Skeletal muscle satellite cell (primary cell): ENCODE measurements at regions not wholly inside any gene's neighbourhood (a gene's known extent, or its start where the extent isn't known, plus 50 kb on each side); places are given as distances from the start of the nearest gene placed in this dataset.

Experiments
- H3K27me3 ChIP-seq: 2 replicates; pipeline ENCODE4 v1.7.0; 2013; ENCODE audit warnings: low read length; ENCODE audit not compliant: control insufficient read depth, insufficient read depth
- H3K36me3 ChIP-seq: 2 replicates; pipeline ENCODE4 v1.7.0; 2013; ENCODE audit warnings: mild to moderate bottlenecking, control low read depth, low read length; ENCODE audit not compliant: insufficient read depth
- H3K4me1 ChIP-seq: 2 replicates; pipeline ENCODE4 v1.7.0; 2013; ENCODE audit warnings: low read length; ENCODE audit not compliant: control insufficient read depth, insufficient read depth
- H3K4me2 ChIP-seq: 2 replicates; pipeline ENCODE4 v1.7.0; 2013; ENCODE audit warnings: mild to moderate bottlenecking, low read length
- H3K4me3 ChIP-seq: 2 replicates; pipeline ENCODE4 v1.7.0; 2013; ENCODE audit warnings: low read length
- H3K9ac ChIP-seq: 2 replicates; pipeline ENCODE4 v1.7.0; 2013; ENCODE audit warnings: mild to moderate bottlenecking, low read depth, low read length, moderate library complexity
- H3K9me3 ChIP-seq: replicated peaks from 2 replicates; pipeline ENCODE4 v1.7.0; 2013; ENCODE audit warnings: mild to moderate bottlenecking, control low read depth, low read length

DNA sequence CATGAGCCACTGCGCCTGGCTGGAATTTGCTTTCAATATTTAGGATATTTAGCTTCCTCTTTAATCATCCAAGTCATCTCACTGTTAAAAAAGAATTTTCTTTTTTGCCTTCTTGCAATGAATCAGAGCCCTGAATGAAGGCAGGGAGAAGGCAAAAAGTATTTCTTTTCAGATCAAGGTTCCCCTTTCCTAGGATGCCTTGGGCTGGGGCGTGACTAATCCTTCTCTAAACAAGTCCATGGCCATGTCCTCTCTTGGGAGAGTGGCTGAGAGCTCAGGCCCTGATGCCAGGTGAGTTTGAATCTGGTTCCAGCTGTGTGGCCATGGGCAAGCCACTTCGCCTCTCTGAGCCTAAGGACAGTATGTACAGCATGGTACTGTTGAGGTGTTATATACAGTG, 84.8 kb upstream of the NEURL1B start:
- Histone ChIP-seq H3K9me3 (no peaks in the 10 kb centered on the region), H3K4me1 (peaks cover 16% of the 10 kb centered on the region), H3K36me3 (no peaks in the 10 kb centered on the region), H3K9ac (no peak overlapping the region), H3K4me3 (no peak overlapping the region), H3K27me3 (peaks cover 57% of the 10 kb centered on the region), H3K4me2 (no peak overlapping the region)

DNA sequence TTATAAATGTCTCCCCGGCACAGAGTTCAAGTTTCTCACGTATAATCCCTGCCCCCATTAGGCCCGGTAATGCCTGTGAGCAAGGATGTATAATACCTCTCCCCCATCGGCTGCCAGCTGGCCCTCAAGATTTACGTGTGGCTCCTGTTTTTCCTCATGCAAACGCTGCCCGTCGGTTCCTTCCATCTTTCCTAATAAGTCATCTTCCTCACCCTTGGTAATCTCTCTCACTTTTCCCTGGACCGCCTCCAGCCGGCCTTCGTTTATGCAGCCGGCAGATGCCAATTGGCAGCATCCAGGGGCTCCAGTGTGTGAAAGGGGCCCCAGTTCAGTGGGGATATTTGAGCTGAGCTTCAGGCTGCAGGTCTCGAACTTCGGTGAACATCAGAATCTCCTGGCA, 86.5 kb upstream of the NEURL1B start:
- Histone ChIP-seq H3K36me3 (no peaks in the 10 kb centered on the region), H3K4me2 (no peak overlapping the region), H3K4me1 (peaks cover 8% of the 10 kb centered on the region), H3K4me3 (no peak overlapping the region), H3K9ac (no peak overlapping the region), H3K9me3 (no peaks in the 10 kb centered on the region), H3K27me3 (peaks cover 74% of the 10 kb centered on the region)

DNA sequence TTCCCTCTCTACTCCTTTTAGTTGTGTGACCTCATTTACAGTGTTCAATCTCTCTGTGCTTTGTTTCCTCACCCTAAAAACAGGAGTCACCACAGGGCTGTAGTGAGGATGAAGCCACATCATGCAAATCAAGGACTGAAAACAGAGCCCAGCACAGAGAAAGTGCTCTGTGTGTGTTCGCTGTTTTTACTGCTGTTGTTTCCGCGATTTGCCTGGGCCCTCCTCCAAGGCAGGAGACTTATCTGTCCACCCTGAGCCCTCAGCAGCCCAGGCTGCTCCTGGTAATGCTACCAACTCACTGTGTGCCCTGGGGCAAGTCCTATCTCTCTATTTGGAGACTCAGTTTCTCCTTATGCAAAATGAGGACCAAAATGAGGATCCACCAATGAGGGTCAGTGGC, 87.2 kb upstream of the NEURL1B start:
- no peaks in the 10 kb centered on the region for H3K9me3 ChIP-seq
- H3K4me3 ChIP-seq = no peak overlapping the region
- H3K36me3 ChIP-seq = no peaks in the 10 kb centered on the region
- H3K4me1 ChIP-seq = peaks cover 8% of the 10 kb centered on the region
- no peak overlapping the region for H3K9ac ChIP-seq
- H3K4me2 ChIP-seq = no peak overlapping the region
- peaks cover 80% of the 10 kb centered on the region for H3K27me3 ChIP-seq

DNA sequence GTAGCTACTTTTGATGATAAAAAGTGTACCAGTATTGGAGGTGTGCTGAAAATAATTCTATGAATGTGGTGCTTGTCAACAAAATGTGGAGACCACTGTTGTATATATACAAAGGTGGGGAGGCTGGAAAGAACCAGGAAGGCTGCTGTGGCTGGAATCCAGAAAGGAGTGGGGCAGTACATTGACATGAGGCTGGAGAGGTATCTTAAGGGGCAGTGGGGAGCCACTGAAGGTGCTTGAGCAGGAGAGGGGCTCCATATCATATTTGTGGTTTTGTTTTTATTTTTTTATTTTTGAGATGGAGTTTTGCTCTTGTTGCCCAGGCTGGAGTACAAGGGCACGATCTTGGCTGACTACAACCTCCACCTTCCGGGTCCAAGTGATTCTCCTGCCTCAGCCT, 87.9 kb upstream of the NEURL1B start:
- H3K27me3 ChIP-seq = peaks cover 86% of the 10 kb centered on the region
- H3K4me2 ChIP-seq = no peak overlapping the region
- no peak overlapping the region for H3K9ac ChIP-seq
- peaks cover under 1% of the 10 kb centered on the region for H3K4me1 ChIP-seq
- no peaks in the 10 kb centered on the region for H3K36me3 ChIP-seq
- no peak overlapping the region for H3K4me3 ChIP-seq
- H3K9me3 ChIP-seq = no peaks in the 10 kb centered on the region

GRCh38 chr5:172550996-172551395, 90.1 kb upstream of the NEURL1B start:
- no peak overlapping the region for H3K9ac ChIP-seq
- H3K27me3 ChIP-seq = peaks cover 87% of the 10 kb centered on the region
- H3K4me1 ChIP-seq = no peaks in the 10 kb centered on the region
- H3K9me3 ChIP-seq = no peaks in the 10 kb centered on the region
- no peak overlapping the region for H3K4me3 ChIP-seq
- H3K36me3 ChIP-seq = no peaks in the 10 kb centered on the region
- H3K4me2 ChIP-seq = no peak overlapping the region

GRCh38 chr5:172550096-172550765, 90.8 kb upstream of the NEURL1B start:
- no peak overlapping the region for H3K4me2 ChIP-seq

DNA sequence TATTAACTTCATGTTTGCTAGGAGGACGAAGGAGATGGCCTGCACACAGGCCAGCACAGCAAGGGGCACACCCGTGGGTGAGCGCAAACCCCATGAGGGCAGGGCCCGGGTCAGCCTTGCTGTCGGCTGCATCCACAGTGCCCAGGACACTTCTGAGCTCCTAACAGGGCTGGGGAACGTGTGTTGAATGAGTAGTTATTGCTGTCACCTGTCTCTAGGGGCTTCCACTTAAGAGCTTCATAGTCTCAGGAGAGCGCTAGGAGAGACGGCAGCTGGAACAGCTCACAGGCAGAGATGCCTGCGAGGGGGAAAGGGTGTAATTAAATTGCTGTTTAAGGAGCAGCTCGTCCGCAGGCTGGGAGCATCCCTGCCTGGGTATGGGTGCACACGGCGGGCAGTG, 91.4 kb upstream of the NEURL1B start:
- Histone ChIP-seq H3K9me3 (no peaks in the 10 kb centered on the region), H3K27me3 (peaks cover 92% of the 10 kb centered on the region)

More at GRCh38 chr5:172550096-172550765, 90.8 kb upstream of the NEURL1B start:
- H3K27me3 ChIP-seq = peaks cover 92% of the 10 kb centered on the region
- H3K9me3 ChIP-seq = no peaks in the 10 kb centered on the region
- H3K4me1 ChIP-seq = no peaks in the 10 kb centered on the region
- H3K9ac ChIP-seq = no peak overlapping the region
- H3K4me3 ChIP-seq = no peak overlapping the region
- no peaks in the 10 kb centered on the region for H3K36me3 ChIP-seq

DNA sequence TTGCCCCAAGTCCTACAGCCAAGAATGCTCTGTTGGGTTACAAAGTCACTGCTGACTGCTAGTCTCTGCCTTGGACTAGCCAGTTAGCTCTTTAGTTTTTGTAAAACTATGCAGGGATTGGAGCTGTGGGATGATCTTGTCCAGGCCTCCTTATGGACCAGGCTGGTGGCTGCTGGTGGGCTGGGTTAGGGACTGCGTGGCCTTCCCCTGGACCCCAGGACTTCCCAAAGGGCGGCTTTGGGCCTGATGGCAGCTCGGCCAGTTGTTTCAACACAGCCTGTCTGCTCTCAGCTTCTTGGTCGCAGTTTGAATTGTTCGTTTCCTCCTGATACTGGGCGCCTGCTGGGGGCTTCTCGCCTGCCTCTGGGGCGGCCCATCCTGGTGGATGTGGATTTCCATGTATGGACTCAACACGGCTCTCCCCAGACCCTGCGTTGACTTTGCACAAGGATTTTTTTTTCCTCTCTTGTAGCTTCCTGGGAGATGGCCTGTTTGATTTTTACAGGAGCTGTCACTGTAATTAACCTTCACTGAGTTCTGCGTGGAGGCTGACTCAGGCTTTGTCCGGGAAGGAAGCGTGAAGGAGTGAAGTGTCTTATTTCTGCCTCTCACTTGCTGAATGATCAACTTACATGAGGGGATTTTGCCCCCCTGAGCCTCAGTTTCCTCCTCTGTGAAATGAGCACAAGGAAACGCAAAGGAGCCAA, 91.9 kb upstream of the NEURL1B start:
- Histone ChIP-seq H3K9ac (no peak overlapping the region), H3K4me1 (no peaks in the 10 kb centered on the region), H3K27me3 (peaks cover 92% of the 10 kb centered on the region), H3K4me2 (no peak overlapping the region), H3K4me3 (no peak overlapping the region), H3K36me3 (no peaks in the 10 kb centered on the region), H3K9me3 (no peaks in the 10 kb centered on the region)

More for the DNA sequence above, 91.4 kb upstream of the NEURL1B start:
- no peaks in the 10 kb centered on the region for H3K4me1 ChIP-seq
- H3K36me3 ChIP-seq = no peaks in the 10 kb centered on the region
- no peak overlapping the region for H3K4me3 ChIP-seq
- no peak overlapping the region for H3K4me2 ChIP-seq
- no peak overlapping the region for H3K9ac ChIP-seq

- Histone ChIP-seq H3K9ac (no peak overlapping the region), H3K4me2 (no peak overlapping the region), H3K4me3 (no peak overlapping the region), H3K9me3 (peaks cover 4% of the 10 kb centered on the region), H3K4me1 (no peaks in the 10 kb centered on the region), H3K27me3 (peaks cover 93% of the 10 kb centered on the region), H3K36me3 (no peaks in the 10 kb centered on the region)
Measured at GRCh38 chr5:172548311-172548731, 92.7 kb upstream of the NEURL1B start.

GRCh38 chr5:172546196-172546595, 91.9 kb upstream of the SH3PXD2B start:
- Histone ChIP-seq H3K9me3 (peaks cover 4% of the 10 kb centered on the region), H3K27me3 (peaks cover 82% of the 10 kb centered on the region), H3K4me2 (no peak overlapping the region), H3K36me3 (no peaks in the 10 kb centered on the region), H3K4me1 (no peaks in the 10 kb centered on the region), H3K9ac (no peak overlapping the region), H3K4me3 (no peak overlapping the region)

- Histone ChIP-seq H3K9me3 (peaks cover 4% of the 10 kb centered on the region), H3K9ac (no peak overlapping the region), H3K4me3 (no peak overlapping the region), H3K4me1 (no peaks in the 10 kb centered on the region), H3K27me3 (peaks cover 76% of the 10 kb centered on the region), H3K4me2 (no peak overlapping the region), H3K36me3 (no peaks in the 10 kb centered on the region)
Measured at GRCh38 chr5:172545291-172545801, 91.0 kb upstream of the SH3PXD2B start.
